GM23338 (cell line): ENCODE measurements at regions not wholly inside any gene's neighbourhood (a gene's known extent, or its start where the extent isn't known, plus 50 kb on each side); places are given as distances from the start of the nearest gene placed in this dataset.
"Not testable (repeated sequence)": the region's sequence is repeated elsewhere in the genome, so short reads cannot be mapped to it uniquely, and the experiment has no call there.

ENCODE experiments used
- EZH2 ChIP-seq: fragments of 200-600 bp; sonication (generic); IDR thresholded peaks from one replicate; pipeline ENCODE4 v1.8.0; 2017; ENCODE audit warnings: antibody characterized with exemption, mild to moderate bottlenecking, low read depth; ENCODE audit not compliant: unreplicated experiment
- EZH2phosphoT487 ChIP-seq: fragments of 200-600 bp; sonication (generic); IDR thresholded peaks from one replicate; pipeline ENCODE4 v1.8.1; 2018; ENCODE audit warnings: antibody characterized with exemption; ENCODE audit not compliant: unreplicated experiment
- JUNB ChIP-seq: IDR thresholded peaks from one replicate; pipeline ENCODE4 v1.6.1; 2016; ENCODE audit warnings: antibody characterized with exemption; ENCODE audit not compliant: unreplicated experiment
- POLR2AphosphoS5 ChIP-seq: IDR thresholded peaks from 2 replicates; pipeline ENCODE4 v1.6.1; 2016; ENCODE audit warnings: antibody characterized with exemption, low read depth
- TF ChIP-seq, protein P1 (sequence below), 2 experiments: fragments of 200-600 bp in 1 of 2; sonication (generic) in 1 of 2; conservative IDR thresholded peaks; 2 replicates each; pipeline versions ENCODE4 v1.5.1 to v1.6.1; 2016 to 2017; ENCODE audit warnings: antibody characterized with exemption in 2 of 2, low read depth in 2 of 2, mild to moderate bottlenecking in 2 of 2, moderate library complexity in 1 of 2

DNA sequence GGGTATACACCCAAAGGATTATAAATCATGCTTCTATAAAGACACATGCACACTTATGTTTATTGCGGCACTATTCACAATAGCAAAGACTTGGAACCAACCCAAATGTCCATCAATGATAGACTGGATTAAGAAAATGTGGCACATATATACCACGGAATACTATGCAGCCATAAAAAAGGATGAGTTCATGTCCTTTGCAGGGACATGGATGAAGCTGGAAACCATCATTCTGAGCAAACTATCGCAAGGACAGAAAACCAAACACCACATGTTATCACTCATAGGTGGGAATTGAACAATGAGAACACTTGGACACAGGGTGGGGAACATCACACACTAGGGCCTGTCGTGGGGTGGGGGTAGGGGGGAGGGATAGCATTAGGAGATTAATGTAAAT is 51.1 kb upstream of the VPREB1 start:
- TF ChIP-seq, protein P1, sequence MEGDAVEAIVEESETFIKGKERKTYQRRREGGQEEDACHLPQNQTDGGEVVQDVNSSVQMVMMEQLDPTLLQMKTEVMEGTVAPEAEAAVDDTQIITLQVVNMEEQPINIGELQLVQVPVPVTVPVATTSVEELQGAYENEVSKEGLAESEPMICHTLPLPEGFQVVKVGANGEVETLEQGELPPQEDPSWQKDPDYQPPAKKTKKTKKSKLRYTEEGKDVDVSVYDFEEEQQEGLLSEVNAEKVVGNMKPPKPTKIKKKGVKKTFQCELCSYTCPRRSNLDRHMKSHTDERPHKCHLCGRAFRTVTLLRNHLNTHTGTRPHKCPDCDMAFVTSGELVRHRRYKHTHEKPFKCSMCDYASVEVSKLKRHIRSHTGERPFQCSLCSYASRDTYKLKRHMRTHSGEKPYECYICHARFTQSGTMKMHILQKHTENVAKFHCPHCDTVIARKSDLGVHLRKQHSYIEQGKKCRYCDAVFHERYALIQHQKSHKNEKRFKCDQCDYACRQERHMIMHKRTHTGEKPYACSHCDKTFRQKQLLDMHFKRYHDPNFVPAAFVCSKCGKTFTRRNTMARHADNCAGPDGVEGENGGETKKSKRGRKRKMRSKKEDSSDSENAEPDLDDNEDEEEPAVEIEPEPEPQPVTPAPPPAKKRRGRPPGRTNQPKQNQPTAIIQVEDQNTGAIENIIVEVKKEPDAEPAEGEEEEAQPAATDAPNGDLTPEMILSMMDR (conservative IDR thresholded peaks at IDR 0.05; ENCODE audit: low read depth in 2 of 2), result not testable (repeated sequence)
- TF ChIP-seq EZH2phosphoT487, POLR2AphosphoS5, EZH2, JUNB: not testable (repeated sequence)
